ENCODE measurements at regions not wholly inside any gene's neighbourhood (a gene's known extent, or its start where the extent isn't known, plus 50 kb on each side); places are given as distances from the start of the nearest gene placed in this dataset.

DNA sequence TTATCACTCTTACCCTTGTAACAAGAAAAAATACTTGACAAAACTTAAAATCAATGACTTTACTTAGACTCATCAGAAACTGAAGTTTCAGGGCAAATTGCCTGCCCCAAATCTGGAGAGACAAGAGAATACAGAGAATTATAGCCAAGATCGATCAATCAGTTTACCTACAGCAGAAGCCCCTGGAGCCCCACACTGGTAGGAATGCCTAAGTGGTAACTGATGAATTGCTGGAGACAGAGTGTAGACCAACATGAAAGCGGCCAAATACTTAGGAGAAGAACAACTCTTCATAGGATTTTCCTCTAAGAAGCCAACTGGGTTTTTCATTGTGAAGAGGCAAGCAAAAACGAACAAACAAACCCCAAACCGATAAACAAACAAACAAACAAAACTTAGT, 1430.0 kb downstream of the EFNB2 start:
- TF ChIP-seq, protein P1, sequence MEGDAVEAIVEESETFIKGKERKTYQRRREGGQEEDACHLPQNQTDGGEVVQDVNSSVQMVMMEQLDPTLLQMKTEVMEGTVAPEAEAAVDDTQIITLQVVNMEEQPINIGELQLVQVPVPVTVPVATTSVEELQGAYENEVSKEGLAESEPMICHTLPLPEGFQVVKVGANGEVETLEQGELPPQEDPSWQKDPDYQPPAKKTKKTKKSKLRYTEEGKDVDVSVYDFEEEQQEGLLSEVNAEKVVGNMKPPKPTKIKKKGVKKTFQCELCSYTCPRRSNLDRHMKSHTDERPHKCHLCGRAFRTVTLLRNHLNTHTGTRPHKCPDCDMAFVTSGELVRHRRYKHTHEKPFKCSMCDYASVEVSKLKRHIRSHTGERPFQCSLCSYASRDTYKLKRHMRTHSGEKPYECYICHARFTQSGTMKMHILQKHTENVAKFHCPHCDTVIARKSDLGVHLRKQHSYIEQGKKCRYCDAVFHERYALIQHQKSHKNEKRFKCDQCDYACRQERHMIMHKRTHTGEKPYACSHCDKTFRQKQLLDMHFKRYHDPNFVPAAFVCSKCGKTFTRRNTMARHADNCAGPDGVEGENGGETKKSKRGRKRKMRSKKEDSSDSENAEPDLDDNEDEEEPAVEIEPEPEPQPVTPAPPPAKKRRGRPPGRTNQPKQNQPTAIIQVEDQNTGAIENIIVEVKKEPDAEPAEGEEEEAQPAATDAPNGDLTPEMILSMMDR (IDR thresholded peaks at IDR 0.05; ENCODE audit: low read depth, low read length, poor library complexity, severe bottlenecking), result no peak
- TF ChIP-seq EZH2phosphoT487 (IDR thresholded peaks at IDR 0.05; ENCODE audit: borderline replicate concordance, low read length), result no peak
